Endothelial cell (in vitro differentiated cells): ENCODE measurements at regions not wholly inside any gene's neighbourhood (a gene's known extent, or its start where the extent isn't known, plus 50 kb on each side); places are given as distances from the start of the nearest gene placed in this dataset.

Source experiments
- DNase-seq: peaks from one replicate; pipeline ENCODE4 v3.0.0; 2021; ENCODE audit warnings: low spot score
- H3K27ac Mint-ChIP-seq: one replicate; pipeline ENCODE4 v1.8.0; 2021; ENCODE audit warnings: mixed read lengths, inconsistent platforms; ENCODE audit not compliant: unreplicated experiment
- H3K27me3 Mint-ChIP-seq: one replicate; pipeline ENCODE4 v1.8.0; 2021; ENCODE audit warnings: mild to moderate bottlenecking, moderate library complexity, mixed read lengths, inconsistent platforms; ENCODE audit not compliant: unreplicated experiment
- H3K36me3 Mint-ChIP-seq: one replicate; pipeline ENCODE4 v1.8.0; 2021; ENCODE audit warnings: mild to moderate bottlenecking, low read depth, mixed read lengths, inconsistent platforms; ENCODE audit not compliant: unreplicated experiment
- H3K4me1 Mint-ChIP-seq: one replicate; pipeline ENCODE4 v1.8.0; 2021; ENCODE audit warnings: mild to moderate bottlenecking, mixed read lengths, inconsistent platforms; ENCODE audit not compliant: unreplicated experiment
- H3K4me3 Mint-ChIP-seq: one replicate; pipeline ENCODE4 v1.8.0; 2021; ENCODE audit warnings: mild to moderate bottlenecking, mixed read lengths, inconsistent platforms; ENCODE audit not compliant: unreplicated experiment
- H3K9me3 Mint-ChIP-seq: one replicate; pipeline ENCODE4 v1.8.0; 2021; ENCODE audit warnings: mixed read lengths, inconsistent platforms; ENCODE audit not compliant: unreplicated experiment
- CTCF ChIP-seq: fragments of 200-600 bp; sonication (generic); IDR thresholded peaks from one replicate; pipeline ENCODE4 v1.5.0; 2021; ENCODE audit warnings: antibody characterized with exemption; ENCODE audit not compliant: unreplicated experiment

GRCh38 chr3:89622063-89622700 lies 514.8 kb downstream of the EPHA3 start:
- DNase-seq = no peak
- Mint-ChIP-seq H3K4me1 (peaks cover 8% of the 10 kb centered on the region), H3K4me3 (no peak overlapping the region), H3K27me3 (no peaks in the 10 kb centered on the region), H3K27ac (no peak overlapping the region), H3K9me3 (no peaks in the 10 kb centered on the region), H3K36me3 (no peaks in the 10 kb centered on the region)
- no peak for TF ChIP-seq CTCF

DNA sequence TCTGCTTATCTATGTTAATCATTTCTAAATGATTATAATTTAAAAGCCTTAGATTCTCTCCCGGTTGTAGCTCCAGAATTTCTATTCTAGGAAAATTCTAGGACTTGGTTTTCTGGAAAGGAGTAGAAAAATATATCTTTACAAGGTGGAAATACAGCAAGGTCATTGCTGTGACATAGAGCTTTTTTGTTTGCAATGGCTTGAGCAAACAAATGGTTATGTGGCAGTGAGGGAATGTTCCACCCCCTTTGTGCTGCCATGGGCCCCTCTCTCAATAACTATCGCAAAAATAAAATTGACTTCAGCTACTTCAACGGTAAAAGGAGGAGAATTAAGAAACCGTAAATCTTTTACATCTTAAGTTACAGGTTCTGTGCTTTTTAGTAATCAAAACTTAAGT lies 517.1 kb downstream of the EPHA3 start:
- H3K36me3 Mint-ChIP-seq = no peaks in the 10 kb centered on the region
- DNase-seq = no peak
- no peak overlapping the region for H3K27ac Mint-ChIP-seq
- H3K27me3 Mint-ChIP-seq = peaks cover 1% of the 10 kb centered on the region
- no peaks in the 10 kb centered on the region for H3K4me1 Mint-ChIP-seq
- no peak overlapping the region for H3K4me3 Mint-ChIP-seq
- H3K9me3 Mint-ChIP-seq = no peaks in the 10 kb centered on the region
- no peak for TF ChIP-seq CTCF

- H3K9me3 Mint-ChIP-seq = no peaks in the 10 kb centered on the region
- H3K27me3 Mint-ChIP-seq = peaks cover 1% of the 10 kb centered on the region
- no peak for TF ChIP-seq CTCF
- H3K4me3 Mint-ChIP-seq = no peak overlapping the region
- H3K27ac Mint-ChIP-seq = no peak overlapping the region
- H3K4me1 Mint-ChIP-seq = no peaks in the 10 kb centered on the region
- no peaks in the 10 kb centered on the region for H3K36me3 Mint-ChIP-seq
- no peak for DNase-seq
Measured at GRCh38 chr3:89625945-89626344, 518.5 kb downstream of the EPHA3 start.

GRCh38 chr3:89628856-89629670 lies 521.6 kb downstream of the EPHA3 start:
- H3K9me3 Mint-ChIP-seq = no peaks in the 10 kb centered on the region
- no peak overlapping the region for H3K4me3 Mint-ChIP-seq
- H3K27ac Mint-ChIP-seq = no peak overlapping the region
- no peaks in the 10 kb centered on the region for H3K4me1 Mint-ChIP-seq
- no peaks in the 10 kb centered on the region for H3K36me3 Mint-ChIP-seq
- peaks cover 1% of the 10 kb centered on the region for H3K27me3 Mint-ChIP-seq
- no peak for TF ChIP-seq CTCF
- DNase-seq = no peak

DNA sequence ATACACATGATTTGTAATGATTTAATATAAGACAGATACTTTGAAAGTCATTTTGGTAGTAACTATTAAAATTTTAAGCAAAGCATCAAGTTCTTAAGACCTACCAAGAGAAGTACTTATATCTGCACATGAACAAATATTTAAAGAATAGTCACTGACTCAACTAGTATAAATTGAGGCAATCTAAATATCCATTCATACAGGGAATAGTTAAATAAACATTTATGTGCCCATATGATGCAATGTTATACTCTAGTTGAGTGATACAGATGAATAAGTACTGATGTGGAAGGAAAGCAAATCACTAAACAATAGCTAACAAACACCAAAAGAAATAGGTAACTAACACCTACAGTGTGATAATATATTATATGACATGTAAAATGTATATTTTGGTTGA lies 527.7 kb downstream of the EPHA3 start:
- H3K4me1 Mint-ChIP-seq = no peaks in the 10 kb centered on the region
- no peak overlapping the region for H3K4me3 Mint-ChIP-seq
- H3K36me3 Mint-ChIP-seq = no peaks in the 10 kb centered on the region
- no peak overlapping the region for H3K27ac Mint-ChIP-seq
- no peaks in the 10 kb centered on the region for H3K9me3 Mint-ChIP-seq
- no peak for DNase-seq
- no peaks in the 10 kb centered on the region for H3K27me3 Mint-ChIP-seq
- TF ChIP-seq CTCF = no peak
